ENCODE measurements at regions not wholly inside any gene's neighbourhood (a gene's known extent, or its start where the extent isn't known, plus 50 kb on each side); places are given as distances from the start of the nearest gene placed in this dataset.

DNA sequence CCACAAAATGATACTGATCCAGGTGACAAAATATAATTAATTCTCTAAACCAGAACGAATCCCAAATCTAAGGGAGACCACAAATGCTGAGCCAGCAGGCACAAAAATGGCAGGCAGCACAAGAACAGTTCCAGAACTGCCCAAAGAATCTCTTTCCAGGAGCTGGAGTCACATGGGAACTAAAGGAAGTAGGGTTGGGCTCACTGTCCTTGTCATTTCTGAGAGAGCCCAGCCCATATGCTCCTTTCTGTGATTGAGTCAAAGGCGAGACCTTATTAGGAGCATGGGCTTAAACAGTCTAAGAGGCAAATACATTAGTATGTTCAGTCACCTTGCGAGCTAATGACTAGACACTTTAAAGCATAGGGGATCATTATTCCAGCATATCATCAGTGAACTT is 327.6 kb upstream of the ARID1B start:
- in situ Hi-C loops (cut with HindIII; ENCODE audit: low pct_ligation_motif_present, low sequenced_read_pairs): no loop called here
- H3K27me3 ChIP-seq (replicated peaks): no peaks in the 10 kb centered on the region
- no peak for DNase-seq
- no peaks in the 10 kb centered on the region for H3K36me3 ChIP-seq (replicated peaks)
- H3K27ac ChIP-seq: no peak overlapping the region
- no peak overlapping the region for H3K4me3 ChIP-seq (ENCODE audit: low read depth, low read length)
- TF ChIP-seq, protein P1, sequence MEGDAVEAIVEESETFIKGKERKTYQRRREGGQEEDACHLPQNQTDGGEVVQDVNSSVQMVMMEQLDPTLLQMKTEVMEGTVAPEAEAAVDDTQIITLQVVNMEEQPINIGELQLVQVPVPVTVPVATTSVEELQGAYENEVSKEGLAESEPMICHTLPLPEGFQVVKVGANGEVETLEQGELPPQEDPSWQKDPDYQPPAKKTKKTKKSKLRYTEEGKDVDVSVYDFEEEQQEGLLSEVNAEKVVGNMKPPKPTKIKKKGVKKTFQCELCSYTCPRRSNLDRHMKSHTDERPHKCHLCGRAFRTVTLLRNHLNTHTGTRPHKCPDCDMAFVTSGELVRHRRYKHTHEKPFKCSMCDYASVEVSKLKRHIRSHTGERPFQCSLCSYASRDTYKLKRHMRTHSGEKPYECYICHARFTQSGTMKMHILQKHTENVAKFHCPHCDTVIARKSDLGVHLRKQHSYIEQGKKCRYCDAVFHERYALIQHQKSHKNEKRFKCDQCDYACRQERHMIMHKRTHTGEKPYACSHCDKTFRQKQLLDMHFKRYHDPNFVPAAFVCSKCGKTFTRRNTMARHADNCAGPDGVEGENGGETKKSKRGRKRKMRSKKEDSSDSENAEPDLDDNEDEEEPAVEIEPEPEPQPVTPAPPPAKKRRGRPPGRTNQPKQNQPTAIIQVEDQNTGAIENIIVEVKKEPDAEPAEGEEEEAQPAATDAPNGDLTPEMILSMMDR (IDR thresholded peaks at IDR 0.05; ENCODE audit: low read depth, low read length, missing control alignments): no peak

DNA sequence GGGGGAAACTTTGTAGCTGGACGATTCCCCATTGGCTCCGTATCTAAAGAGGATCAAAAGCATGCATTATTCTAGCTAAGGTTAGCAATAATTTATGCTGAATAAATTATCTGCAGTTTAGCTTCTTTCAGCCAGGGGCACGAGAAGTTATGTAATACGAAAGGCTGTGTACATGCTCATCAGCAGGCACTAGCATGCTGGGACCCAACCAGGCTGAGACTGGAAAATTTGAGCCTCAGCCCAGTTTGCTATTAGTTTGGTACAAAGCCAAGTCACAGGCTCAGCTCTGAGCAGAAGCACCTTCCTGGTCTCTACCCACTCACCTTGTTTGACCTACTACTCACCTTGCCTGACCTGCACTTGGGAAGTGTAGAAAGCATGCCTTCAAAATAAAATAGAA is 328.1 kb upstream of the ARID1B start:
- DNase-seq: no peak
- TF ChIP-seq, protein P1 (IDR thresholded peaks at IDR 0.05; ENCODE audit: low read depth, low read length, missing control alignments): no peak
- in situ Hi-C loops (cut with HindIII; ENCODE audit: low pct_ligation_motif_present, low sequenced_read_pairs): no loop called here
- no peaks in the 10 kb centered on the region for H3K27me3 ChIP-seq (replicated peaks)
- no peak overlapping the region for H3K4me3 ChIP-seq (ENCODE audit: low read depth, low read length)
- H3K36me3 ChIP-seq (replicated peaks): no peaks in the 10 kb centered on the region
- H3K27ac ChIP-seq: no peak overlapping the region

DNA sequence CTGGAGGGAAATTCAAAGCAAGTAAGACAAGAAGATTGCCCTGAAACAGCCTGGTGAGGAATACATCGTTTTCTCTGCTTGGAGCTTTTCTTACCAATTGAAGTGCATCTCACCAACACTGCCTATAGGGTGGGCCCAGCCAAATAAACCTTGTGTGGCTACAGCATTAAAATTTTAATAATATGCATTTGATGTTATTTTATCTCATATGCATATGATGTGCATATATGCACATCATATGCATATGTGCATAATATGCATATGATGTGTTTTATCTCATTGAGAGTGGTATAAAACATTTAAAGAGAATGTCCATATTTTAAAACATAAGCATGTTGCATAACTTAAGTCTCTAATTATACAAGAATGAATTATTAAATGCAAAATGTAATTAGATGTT is 328.6 kb upstream of the ARID1B start:
- H3K27me3 ChIP-seq (replicated peaks): no peaks in the 10 kb centered on the region
- no peak overlapping the region for H3K4me3 ChIP-seq (ENCODE audit: low read depth, low read length)
- TF ChIP-seq, protein P1 (IDR thresholded peaks at IDR 0.05; ENCODE audit: low read depth, low read length, missing control alignments): no peak
- H3K27ac ChIP-seq: no peak overlapping the region
- no peaks in the 10 kb centered on the region for H3K36me3 ChIP-seq (replicated peaks)
- in situ Hi-C loops (cut with HindIII; ENCODE audit: low pct_ligation_motif_present, low sequenced_read_pairs): no loop called here
- no peak for DNase-seq

DNA sequence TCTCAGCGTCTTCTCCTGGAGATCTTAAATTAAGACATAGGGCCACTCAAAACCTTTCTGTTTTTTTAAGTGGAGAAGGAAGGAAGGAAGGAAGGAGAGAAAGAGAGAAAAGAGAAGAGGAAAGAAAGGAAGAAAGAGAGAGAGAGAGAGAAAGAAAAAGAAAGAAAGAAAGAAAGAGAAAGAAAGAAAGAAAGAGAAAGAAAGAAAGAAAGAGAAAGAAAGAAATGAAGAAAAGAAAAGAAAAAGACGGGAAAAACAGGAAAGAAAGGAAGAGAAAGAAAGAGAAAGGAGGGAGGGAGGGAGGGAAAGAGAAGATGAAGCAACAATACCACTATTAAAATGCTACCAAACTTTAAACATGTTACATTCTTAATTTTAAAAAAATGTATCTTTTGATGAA is 336.5 kb upstream of the ARID1B start:
- H3K27ac ChIP-seq: no peak overlapping the region
- in situ Hi-C loops (cut with HindIII; ENCODE audit: low pct_ligation_motif_present, low sequenced_read_pairs): no loop called here
- H3K4me3 ChIP-seq (ENCODE audit: low read depth, low read length): no peak overlapping the region
- TF ChIP-seq, protein P1 (IDR thresholded peaks at IDR 0.05; ENCODE audit: low read depth, low read length, missing control alignments): no peak
- DNase-seq: no peak
- H3K27me3 ChIP-seq (replicated peaks): no peaks in the 10 kb centered on the region
- no peaks in the 10 kb centered on the region for H3K36me3 ChIP-seq (replicated peaks)

DNA sequence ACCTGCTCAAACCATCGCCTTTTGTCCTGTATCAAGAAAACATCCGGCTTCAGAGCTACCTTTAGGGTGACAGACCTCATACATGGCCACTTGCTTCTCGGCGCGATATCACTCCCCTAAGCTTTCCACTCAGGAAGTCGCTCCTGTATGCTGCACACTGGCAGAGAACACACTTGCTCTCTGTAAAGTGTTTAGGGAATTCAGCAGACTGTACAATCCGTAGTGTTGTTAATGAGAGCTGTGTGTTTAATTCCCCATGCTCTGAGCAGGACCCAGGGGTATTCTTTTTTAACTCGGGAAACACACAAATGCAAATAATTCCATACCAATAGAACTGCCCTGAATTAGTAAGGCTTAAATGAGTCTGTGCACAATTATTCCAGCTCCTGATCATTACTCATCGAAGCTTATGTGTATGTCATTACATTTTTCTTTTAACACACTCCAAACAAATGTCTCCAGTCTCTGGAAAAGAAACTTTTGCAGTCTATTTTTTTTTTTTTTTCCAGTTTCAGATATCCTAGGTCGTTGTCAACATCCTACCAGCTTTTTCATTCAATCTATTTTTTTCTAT is 338.7 kb upstream of the ARID1B start:
- DNase-seq: no peak
- TF ChIP-seq, protein P1 (IDR thresholded peaks at IDR 0.05; ENCODE audit: low read depth, low read length, missing control alignments): no peak
- H3K27ac ChIP-seq: no peak overlapping the region
- no peaks in the 10 kb centered on the region for H3K36me3 ChIP-seq (replicated peaks)
- H3K27me3 ChIP-seq (replicated peaks): no peaks in the 10 kb centered on the region
- no peak overlapping the region for H3K4me3 ChIP-seq (ENCODE audit: low read depth, low read length)
- in situ Hi-C loops (cut with HindIII; ENCODE audit: low pct_ligation_motif_present, low sequenced_read_pairs): no loop called here
